PFSK-1 (cell line): ENCODE measurements at regions not wholly inside any gene's neighbourhood (a gene's known extent, or its start where the extent isn't known, plus 50 kb on each side); places are given as distances from the start of the nearest gene placed in this dataset.

ENCODE experiments used
- REST ChIP-seq, 2 experiments: IDR thresholded peaks; 2 replicates each; pipeline versions ENCODE4 v1.6.1 to v1.8.0; 2011 to 2012; ENCODE audit warnings: low read depth in 2 of 2, low read length in 2 of 2, control low read depth in 1 of 2, inconsistent platforms in 1 of 2, mild to moderate bottlenecking in 1 of 2, moderate library complexity in 1 of 2; ENCODE audit not compliant: insufficient read depth in 1 of 2
- SIN3A ChIP-seq: IDR thresholded peaks from 2 replicates; pipeline ENCODE4 v1.6.1; 2012; ENCODE audit warnings: mild to moderate bottlenecking, low read length, moderate library complexity, borderline replicate concordance; ENCODE audit not compliant: insufficient read depth
- TAF1 ChIP-seq: IDR thresholded peaks from 2 replicates; pipeline ENCODE4 v1.6.1; 2012; ENCODE audit warnings: low read length, control low read depth, borderline replicate concordance; ENCODE audit not compliant: insufficient read depth

GRCh38 chr13:53807251-53807834, 778.7 kb downstream of the OLFM4 start:
- no peak for TF ChIP-seq TAF1
- no peak for TF ChIP-seq SIN3A
- TF ChIP-seq REST (IDR thresholded peaks at IDR 0.05; ENCODE audit: insufficient read depth in 1 of 2, low read depth in 2 of 2, low read length in 2 of 2) = no peak
